Fibroblast of lung (primary cell): ENCODE measurements at regions not wholly inside any gene's neighbourhood (a gene's known extent, or its start where the extent isn't known, plus 50 kb on each side); places are given as distances from the start of the nearest gene placed in this dataset.

Experiments
- CTCF ChIP-seq, 2 donors: IDR thresholded peaks in 1 of 2; conservative IDR thresholded peaks in 1 of 2; 1 replicate in 1 of 2; 2 replicates in 1 of 2; pipeline ENCODE4 v1.5.1; 2011 to 2012; ENCODE audit warnings: low read length in 2 of 2, control low read depth in 1 of 2, inconsistent platforms in 1 of 2, low read depth in 1 of 2, mild to moderate bottlenecking in 1 of 2
- EZH2 ChIP-seq: IDR thresholded peaks from 2 replicates; pipeline ENCODE4 v1.5.1; 2012; ENCODE audit warnings: low read length, control low read depth, mild to moderate bottlenecking; ENCODE audit errors: missing control alignments

- TF ChIP-seq CTCF (conservative IDR thresholded peaks at IDR 0.05 in 1 of 2, IDR thresholded peaks at IDR 0.05 in 1 of 2; ENCODE audit: low read depth in 1 of 2, low read length in 2 of 2), result no peak
- TF ChIP-seq EZH2, result no peak
Observed at GRCh38 chr19:30240904-30241695, 131.1 kb upstream of the ZNF536 start.
